Chondrocyte (in vitro differentiated cells): ENCODE measurements at regions not wholly inside any gene's neighbourhood (a gene's known extent, or its start where the extent isn't known, plus 50 kb on each side); places are given as distances from the start of the nearest gene placed in this dataset.
"Not testable (repeated sequence)": the region's sequence is repeated elsewhere in the genome, so short reads cannot be mapped to it uniquely, and the experiment has no call there.

ENCODE experiments used
- DNase-seq: peaks from one replicate; pipeline ENCODE4 v3.0.0; 2021; ENCODE audit warnings: mixed read lengths, low spot score
- H3K27ac Mint-ChIP-seq: one replicate; pipeline ENCODE4 v1.8.0; 2021; ENCODE audit warnings: mild to moderate bottlenecking, moderate library complexity, mixed read lengths; ENCODE audit not compliant: unreplicated experiment
- H3K27me3 Mint-ChIP-seq: 2 replicates; pipeline ENCODE4 v1.8.0; 2021; ENCODE audit warnings: low read depth, mixed read lengths
- H3K36me3 Mint-ChIP-seq: 2 replicates; pipeline ENCODE4 v1.8.0; 2021; ENCODE audit warnings: low read depth, mixed read lengths
- H3K4me1 Mint-ChIP-seq: 2 replicates; pipeline ENCODE4 v1.8.0; 2021; ENCODE audit warnings: low read depth, mild to moderate bottlenecking, mixed read lengths
- H3K4me3 Mint-ChIP-seq: one replicate; pipeline ENCODE4 v1.8.0; 2021; ENCODE audit warnings: mild to moderate bottlenecking, moderate library complexity, mixed read lengths; ENCODE audit not compliant: unreplicated experiment
- H3K9me3 Mint-ChIP-seq: 2 replicates; pipeline ENCODE4 v1.8.0; 2021; ENCODE audit warnings: low read depth, mixed read lengths
- TF ChIP-seq, protein P1 (sequence below): fragments of 200-600 bp; sonication (generic); IDR thresholded peaks from 2 replicates; pipeline ENCODE4 v1.5.0; 2021; ENCODE audit warnings: antibody characterized with exemption, mild to moderate bottlenecking, moderate library complexity

DNA sequence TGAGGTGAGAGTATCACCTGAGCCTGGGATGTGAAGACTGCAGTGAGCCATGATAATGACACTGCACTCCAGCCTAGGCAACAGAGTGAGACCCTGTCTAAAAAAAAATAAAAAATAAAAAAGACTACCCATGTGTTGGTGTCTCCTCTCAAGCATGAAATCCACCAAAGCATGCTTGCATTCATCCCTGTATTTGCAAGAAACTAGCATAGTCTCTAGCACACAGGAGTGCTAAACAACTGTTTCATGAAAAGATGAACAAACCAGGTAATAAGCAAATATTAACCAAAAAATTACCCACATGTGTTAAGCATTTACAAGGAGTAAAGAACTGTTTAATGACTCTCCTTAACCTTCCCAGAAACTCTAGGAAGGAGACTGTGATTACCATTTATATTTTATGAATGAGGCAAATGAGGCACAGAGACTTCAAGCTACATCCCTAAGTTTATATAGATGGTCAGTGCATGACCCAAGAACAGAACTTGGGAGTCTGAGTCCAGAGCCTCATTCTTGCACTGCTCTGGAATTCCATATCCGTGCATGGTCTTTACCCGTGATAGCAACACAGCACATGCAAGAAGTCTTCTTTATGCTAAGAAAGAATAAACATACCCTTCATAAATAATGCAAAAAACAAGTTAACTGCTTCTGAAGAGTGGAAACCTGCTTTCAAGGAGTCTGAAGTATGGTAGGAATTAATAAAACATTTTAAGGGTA lies 186.1 kb upstream of the STS start:
- Mint-ChIP-seq H3K4me1 (no peaks in the 10 kb centered on the region), H3K27ac (no peak overlapping the region), H3K36me3 (no peaks in the 10 kb centered on the region), H3K4me3 (no peak overlapping the region), H3K9me3 (peaks cover 6% of the 10 kb centered on the region), H3K27me3 (no peaks in the 10 kb centered on the region)
- TF ChIP-seq, protein P1, sequence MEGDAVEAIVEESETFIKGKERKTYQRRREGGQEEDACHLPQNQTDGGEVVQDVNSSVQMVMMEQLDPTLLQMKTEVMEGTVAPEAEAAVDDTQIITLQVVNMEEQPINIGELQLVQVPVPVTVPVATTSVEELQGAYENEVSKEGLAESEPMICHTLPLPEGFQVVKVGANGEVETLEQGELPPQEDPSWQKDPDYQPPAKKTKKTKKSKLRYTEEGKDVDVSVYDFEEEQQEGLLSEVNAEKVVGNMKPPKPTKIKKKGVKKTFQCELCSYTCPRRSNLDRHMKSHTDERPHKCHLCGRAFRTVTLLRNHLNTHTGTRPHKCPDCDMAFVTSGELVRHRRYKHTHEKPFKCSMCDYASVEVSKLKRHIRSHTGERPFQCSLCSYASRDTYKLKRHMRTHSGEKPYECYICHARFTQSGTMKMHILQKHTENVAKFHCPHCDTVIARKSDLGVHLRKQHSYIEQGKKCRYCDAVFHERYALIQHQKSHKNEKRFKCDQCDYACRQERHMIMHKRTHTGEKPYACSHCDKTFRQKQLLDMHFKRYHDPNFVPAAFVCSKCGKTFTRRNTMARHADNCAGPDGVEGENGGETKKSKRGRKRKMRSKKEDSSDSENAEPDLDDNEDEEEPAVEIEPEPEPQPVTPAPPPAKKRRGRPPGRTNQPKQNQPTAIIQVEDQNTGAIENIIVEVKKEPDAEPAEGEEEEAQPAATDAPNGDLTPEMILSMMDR, result no peak
- DNase-seq, result no peak

DNA sequence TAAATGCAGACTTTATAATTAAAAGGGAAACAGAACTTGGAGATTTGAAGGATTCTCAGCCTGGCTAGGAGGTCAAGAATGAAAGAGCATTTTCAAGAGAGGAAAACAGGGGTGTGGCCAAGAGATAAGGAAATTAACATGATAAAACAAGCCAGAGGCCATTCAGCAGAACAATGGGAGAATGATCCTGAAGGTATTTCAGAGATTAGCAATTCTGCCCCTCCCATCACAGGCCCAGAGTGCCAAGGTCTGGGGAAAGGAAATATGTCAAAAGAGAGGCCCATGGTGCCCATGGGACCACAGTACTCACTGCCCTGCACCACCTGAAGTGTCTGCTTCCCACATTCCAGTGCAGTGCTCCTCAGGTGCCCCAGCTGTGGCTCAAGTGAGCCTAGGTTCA lies 188.5 kb upstream of the STS start:
- H3K4me1 Mint-ChIP-seq, result no peaks in the 10 kb centered on the region
- H3K9me3 Mint-ChIP-seq, result peaks cover 6% of the 10 kb centered on the region
- H3K36me3 Mint-ChIP-seq, result no peaks in the 10 kb centered on the region
- no peak overlapping the region for H3K27ac Mint-ChIP-seq
- TF ChIP-seq, protein P1, result no peak
- H3K4me3 Mint-ChIP-seq, result no peak overlapping the region
- DNase-seq, result no peak
- H3K27me3 Mint-ChIP-seq, result no peaks in the 10 kb centered on the region

DNA sequence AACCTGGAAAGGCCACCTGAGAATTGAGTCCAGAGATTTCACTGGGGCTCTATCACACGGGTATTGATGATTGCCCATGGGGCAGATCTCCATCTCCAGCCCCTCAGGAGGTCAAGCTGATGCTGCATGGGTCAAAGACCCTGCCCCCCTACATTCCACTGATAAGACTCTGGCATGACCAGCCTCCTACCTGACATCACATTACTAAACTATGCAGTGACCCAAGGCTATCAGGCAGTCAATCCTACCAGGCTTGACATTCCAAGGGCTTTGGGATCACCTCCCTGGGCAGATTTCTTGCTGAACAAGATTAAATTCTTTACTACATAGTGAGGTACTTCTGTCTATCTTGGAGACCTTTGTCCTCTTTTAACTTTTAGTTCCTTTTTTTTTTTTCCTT lies 192.7 kb upstream of the STS start:
- Mint-ChIP-seq H3K9me3 (peaks cover 12% of the 10 kb centered on the region), H3K4me1 (no peaks in the 10 kb centered on the region), H3K36me3 (no peaks in the 10 kb centered on the region), H3K27ac (no peak overlapping the region), H3K4me3 (no peak overlapping the region), H3K27me3 (no peaks in the 10 kb centered on the region)
- TF ChIP-seq, protein P1, result no peak
- DNase-seq, result no peak

DNA sequence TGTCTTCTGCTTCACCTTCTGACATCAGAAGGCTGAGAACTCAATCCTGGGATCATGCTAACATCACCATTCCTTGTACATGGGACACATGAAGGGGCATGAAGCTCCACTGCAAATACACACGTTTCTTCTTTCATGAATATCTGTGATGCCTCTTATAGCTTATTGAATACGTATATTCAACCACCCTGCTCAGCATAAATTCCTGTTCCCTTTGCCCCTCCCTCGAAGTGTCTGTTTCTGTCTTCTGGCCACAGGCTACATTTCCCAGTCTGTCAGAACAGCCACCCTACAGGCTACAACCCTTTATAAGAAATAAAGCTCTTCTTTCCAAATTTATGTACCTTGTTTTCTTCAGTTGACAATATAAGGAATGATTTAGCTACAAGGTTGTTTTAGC lies 201.3 kb upstream of the STS start:
- Mint-ChIP-seq H3K27me3 (no peaks in the 10 kb centered on the region), H3K36me3 (no peaks in the 10 kb centered on the region), H3K4me1 (peaks cover 3% of the 10 kb centered on the region), H3K9me3 (peaks cover 12% of the 10 kb centered on the region), H3K27ac (no peak overlapping the region), H3K4me3 (no peak overlapping the region)
- TF ChIP-seq, protein P1, result no peak
- no peak for DNase-seq

DNA sequence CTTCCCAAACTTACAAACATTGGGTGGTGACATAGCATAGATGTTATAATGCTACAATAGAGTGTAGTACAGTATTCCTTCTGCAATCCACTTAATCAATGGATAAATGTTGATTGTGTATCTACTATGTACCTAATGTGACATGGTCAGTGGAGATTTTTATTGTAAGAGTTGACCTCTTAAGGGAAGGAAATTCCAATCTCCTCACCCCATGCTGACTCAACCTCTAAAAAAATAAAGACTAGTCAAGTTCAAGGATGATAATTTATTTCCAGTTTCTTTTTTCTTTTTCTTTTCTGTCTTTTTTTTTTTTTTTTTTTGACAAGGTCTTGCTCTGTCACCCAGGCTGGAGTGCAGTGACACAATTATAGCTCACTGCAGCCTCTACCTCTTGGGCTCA lies 206.5 kb upstream of the STS start:
- Mint-ChIP-seq H3K27me3 (no peaks in the 10 kb centered on the region), H3K27ac (no peak overlapping the region), H3K36me3 (no peaks in the 10 kb centered on the region), H3K9me3 (no peaks in the 10 kb centered on the region), H3K4me3 (no peak overlapping the region), H3K4me1 (peaks cover 6% of the 10 kb centered on the region)
- no peak for DNase-seq
- TF ChIP-seq, protein P1, result no peak

DNA sequence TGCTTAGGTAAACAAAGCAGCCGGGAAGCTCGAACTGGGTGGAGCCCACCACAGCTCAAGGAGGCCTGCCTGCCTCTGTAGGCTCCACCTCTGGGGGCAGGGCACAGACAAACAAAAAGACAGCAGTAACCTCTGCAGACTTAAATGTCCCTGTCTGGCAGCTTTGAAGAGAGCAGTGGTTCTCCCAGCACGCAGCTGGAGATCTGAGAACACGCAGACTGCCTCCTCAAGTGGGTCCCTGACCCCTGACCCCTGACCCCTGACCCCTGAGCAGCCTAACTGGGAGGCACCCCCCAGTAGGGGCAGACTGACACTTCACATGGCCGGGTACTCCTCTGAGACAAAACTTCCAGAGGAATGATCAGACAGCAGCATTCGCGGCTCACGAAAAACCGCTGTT lies 214.6 kb upstream of the STS start:
- not testable (repeated sequence) for H3K27me3 Mint-ChIP-seq, H3K4me1 Mint-ChIP-seq, H3K27ac Mint-ChIP-seq

More for the DNA sequence above, 214.6 kb upstream of the STS start:
- not testable (repeated sequence) for H3K9me3 Mint-ChIP-seq, DNase-seq, H3K4me3 Mint-ChIP-seq, H3K36me3 Mint-ChIP-seq
